ENCODE measurements at regions not wholly inside any gene's neighbourhood (a gene's known extent, or its start where the extent isn't known, plus 50 kb on each side); places are given as distances from the start of the nearest gene placed in this dataset.

DNA sequence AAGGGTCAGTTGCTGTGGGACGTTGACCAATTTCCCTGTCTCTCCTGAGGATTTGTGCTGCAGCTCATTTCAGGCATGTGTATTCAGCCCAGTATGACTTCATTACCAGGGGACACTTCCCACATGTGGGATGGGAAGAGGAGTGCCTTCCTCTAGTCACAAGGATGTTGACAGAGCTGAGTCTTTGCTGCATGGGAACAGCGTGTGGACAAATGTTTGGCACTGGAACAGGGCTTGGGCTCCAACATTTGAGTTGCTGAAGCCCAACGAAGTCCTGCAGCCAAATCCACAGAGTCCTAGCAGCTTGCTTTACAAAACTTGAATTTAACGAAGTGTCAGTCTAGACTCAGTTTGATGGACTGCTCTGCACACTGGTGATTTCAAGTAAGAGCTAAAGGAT is 283.2 kb downstream of the SH3GL2 start:
- Mint-ChIP-seq H3K4me3 (no peak overlapping the region), H3K9me3 (no peaks in the 10 kb centered on the region), H3K27me3 (ENCODE audit: low read depth) (no peaks in the 10 kb centered on the region), H3K36me3 (no peaks in the 10 kb centered on the region), H3K4me1 (no peaks in the 10 kb centered on the region), H3K27ac (no peak overlapping the region)
- ChIA-PET CTCF (interaction anchor here (1.6 kb wide), 1 partner anchor 24 kb away, joined by 3 read pairs; no protein-coding TSS in a partner anchor), POLR2A (no interaction called here)
- TF ChIP-seq RELA (CRISPR knock-in tag; IDR thresholded peaks at IDR 0.05; ENCODE audit: borderline replicate concordance) (no peak), TP53 (CRISPR knock-in tag; IDR thresholded peaks at IDR 0.05) (no peak), ETV6 (CRISPR knock-in tag; IDR thresholded peaks at IDR 0.05) (no peak), ZNF232 (CRISPR knock-in tag; IDR thresholded peaks at IDR 0.05) (no peak), NR2C2 (CRISPR knock-in tag; IDR thresholded peaks at IDR 0.05) (no peak), RORB (CRISPR knock-in tag; IDR thresholded peaks at IDR 0.05) (no peak), ATF1 (CRISPR knock-in tag; IDR thresholded peaks at IDR 0.05) (no peak), KAT7 (CRISPR knock-in tag; IDR thresholded peaks at IDR 0.05; ENCODE audit: borderline replicate concordance) (no peak), ZNF121 (CRISPR knock-in tag; IDR thresholded peaks at IDR 0.05) (no peak), ZNF396 (CRISPR knock-in tag; IDR thresholded peaks at IDR 0.05; ENCODE audit: borderline replicate concordance) (no peak), GABPB1 (CRISPR knock-in tag; IDR thresholded peaks at IDR 0.05) (no peak), JUN (CRISPR knock-in tag; IDR thresholded peaks at IDR 0.05) (no peak), CREM (CRISPR knock-in tag; IDR thresholded peaks at IDR 0.05) (no peak)
- TF ChIP-seq, protein P1, sequence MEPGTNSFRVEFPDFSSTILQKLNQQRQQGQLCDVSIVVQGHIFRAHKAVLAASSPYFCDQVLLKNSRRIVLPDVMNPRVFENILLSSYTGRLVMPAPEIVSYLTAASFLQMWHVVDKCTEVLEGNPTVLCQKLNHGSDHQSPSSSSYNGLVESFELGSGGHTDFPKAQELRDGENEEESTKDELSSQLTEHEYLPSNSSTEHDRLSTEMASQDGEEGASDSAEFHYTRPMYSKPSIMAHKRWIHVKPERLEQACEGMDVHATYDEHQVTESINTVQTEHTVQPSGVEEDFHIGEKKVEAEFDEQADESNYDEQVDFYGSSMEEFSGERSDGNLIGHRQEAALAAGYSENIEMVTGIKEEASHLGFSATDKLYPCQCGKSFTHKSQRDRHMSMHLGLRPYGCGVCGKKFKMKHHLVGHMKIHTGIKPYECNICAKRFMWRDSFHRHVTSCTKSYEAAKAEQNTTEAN (CRISPR knock-in tag; IDR thresholded peaks at IDR 0.05), result no peak
- TF ChIP-seq, protein P2, sequence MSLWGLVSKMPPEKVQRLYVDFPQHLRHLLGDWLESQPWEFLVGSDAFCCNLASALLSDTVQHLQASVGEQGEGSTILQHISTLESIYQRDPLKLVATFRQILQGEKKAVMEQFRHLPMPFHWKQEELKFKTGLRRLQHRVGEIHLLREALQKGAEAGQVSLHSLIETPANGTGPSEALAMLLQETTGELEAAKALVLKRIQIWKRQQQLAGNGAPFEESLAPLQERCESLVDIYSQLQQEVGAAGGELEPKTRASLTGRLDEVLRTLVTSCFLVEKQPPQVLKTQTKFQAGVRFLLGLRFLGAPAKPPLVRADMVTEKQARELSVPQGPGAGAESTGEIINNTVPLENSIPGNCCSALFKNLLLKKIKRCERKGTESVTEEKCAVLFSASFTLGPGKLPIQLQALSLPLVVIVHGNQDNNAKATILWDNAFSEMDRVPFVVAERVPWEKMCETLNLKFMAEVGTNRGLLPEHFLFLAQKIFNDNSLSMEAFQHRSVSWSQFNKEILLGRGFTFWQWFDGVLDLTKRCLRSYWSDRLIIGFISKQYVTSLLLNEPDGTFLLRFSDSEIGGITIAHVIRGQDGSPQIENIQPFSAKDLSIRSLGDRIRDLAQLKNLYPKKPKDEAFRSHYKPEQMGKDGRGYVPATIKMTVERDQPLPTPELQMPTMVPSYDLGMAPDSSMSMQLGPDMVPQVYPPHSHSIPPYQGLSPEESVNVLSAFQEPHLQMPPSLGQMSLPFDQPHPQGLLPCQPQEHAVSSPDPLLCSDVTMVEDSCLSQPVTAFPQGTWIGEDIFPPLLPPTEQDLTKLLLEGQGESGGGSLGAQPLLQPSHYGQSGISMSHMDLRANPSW (CRISPR knock-in tag; conservative IDR thresholded peaks at IDR 0.05; ENCODE audit: low read depth), result no peak
- TF ChIP-seq, protein P3, sequence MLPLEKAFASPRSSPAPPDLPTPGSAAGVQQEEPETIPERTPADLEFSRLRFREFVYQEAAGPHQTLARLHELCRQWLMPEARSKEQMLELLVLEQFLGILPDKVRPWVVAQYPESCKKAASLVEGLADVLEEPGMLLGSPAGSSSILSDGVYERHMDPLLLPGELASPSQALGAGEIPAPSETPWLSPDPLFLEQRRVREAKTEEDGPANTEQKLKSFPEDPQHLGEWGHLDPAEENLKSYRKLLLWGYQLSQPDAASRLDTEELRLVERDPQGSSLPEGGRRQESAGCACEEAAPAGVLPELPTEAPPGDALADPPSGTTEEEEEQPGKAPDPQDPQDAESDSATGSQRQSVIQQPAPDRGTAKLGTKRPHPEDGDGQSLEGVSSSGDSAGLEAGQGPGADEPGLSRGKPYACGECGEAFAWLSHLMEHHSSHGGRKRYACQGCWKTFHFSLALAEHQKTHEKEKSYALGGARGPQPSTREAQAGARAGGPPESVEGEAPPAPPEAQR (CRISPR knock-in tag; IDR thresholded peaks at IDR 0.05), result no peak
- TF ChIP-seq, protein P4, sequence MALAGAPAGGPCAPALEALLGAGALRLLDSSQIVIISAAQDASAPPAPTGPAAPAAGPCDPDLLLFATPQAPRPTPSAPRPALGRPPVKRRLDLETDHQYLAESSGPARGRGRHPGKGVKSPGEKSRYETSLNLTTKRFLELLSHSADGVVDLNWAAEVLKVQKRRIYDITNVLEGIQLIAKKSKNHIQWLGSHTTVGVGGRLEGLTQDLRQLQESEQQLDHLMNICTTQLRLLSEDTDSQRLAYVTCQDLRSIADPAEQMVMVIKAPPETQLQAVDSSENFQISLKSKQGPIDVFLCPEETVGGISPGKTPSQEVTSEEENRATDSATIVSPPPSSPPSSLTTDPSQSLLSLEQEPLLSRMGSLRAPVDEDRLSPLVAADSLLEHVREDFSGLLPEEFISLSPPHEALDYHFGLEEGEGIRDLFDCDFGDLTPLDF (CRISPR knock-in tag; IDR thresholded peaks at IDR 0.05), result no peak
- TF ChIP-seq, protein P5, sequence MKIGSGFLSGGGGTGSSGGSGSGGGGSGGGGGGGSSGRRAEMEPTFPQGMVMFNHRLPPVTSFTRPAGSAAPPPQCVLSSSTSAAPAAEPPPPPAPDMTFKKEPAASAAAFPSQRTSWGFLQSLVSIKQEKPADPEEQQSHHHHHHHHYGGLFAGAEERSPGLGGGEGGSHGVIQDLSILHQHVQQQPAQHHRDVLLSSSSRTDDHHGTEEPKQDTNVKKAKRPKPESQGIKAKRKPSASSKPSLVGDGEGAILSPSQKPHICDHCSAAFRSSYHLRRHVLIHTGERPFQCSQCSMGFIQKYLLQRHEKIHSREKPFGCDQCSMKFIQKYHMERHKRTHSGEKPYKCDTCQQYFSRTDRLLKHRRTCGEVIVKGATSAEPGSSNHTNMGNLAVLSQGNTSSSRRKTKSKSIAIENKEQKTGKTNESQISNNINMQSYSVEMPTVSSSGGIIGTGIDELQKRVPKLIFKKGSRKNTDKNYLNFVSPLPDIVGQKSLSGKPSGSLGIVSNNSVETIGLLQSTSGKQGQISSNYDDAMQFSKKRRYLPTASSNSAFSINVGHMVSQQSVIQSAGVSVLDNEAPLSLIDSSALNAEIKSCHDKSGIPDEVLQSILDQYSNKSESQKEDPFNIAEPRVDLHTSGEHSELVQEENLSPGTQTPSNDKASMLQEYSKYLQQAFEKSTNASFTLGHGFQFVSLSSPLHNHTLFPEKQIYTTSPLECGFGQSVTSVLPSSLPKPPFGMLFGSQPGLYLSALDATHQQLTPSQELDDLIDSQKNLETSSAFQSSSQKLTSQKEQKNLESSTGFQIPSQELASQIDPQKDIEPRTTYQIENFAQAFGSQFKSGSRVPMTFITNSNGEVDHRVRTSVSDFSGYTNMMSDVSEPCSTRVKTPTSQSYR (CRISPR knock-in tag; IDR thresholded peaks at IDR 0.05), result no peak
- no peak for ATAC-seq
- DNase-seq (ENCODE audit: low spot score), result no peak

DNA sequence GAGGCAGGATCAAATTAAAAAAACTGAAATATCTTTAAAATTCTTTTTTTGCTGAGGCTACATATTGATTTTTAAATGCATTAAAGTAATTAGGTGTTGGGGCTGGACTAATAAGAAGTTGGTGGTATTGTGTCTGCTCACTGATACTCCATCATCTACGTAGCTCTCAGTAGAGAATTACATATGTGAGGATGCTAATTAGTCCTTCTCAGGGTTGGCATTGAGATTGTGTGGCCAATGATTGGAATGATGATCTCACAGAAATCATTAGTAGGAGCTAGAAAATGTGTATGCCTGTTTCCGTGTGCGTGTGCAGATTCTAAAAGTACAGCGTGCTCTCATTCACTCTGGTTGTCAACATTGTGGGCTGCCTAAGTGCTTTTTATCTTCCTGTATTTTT is 283.8 kb downstream of the SH3GL2 start:
- ATAC-seq (no peak), DNase-seq (ENCODE audit: low spot score) (no peak)
- Mint-ChIP-seq H3K27me3 (ENCODE audit: low read depth) (no peaks in the 10 kb centered on the region), H3K36me3 (no peaks in the 10 kb centered on the region), H3K9me3 (no peaks in the 10 kb centered on the region), H3K4me1 (no peaks in the 10 kb centered on the region), H3K4me3 (no peak overlapping the region), H3K27ac (no peak overlapping the region)
- CTCF ChIA-PET, result interaction anchor here (1.6 kb wide), 1 partner anchor 25 kb away, joined by 3 read pairs; no protein-coding TSS in a partner anchor
- POLR2A ChIA-PET, result no interaction called here
- TF ChIP-seq, protein P6, sequence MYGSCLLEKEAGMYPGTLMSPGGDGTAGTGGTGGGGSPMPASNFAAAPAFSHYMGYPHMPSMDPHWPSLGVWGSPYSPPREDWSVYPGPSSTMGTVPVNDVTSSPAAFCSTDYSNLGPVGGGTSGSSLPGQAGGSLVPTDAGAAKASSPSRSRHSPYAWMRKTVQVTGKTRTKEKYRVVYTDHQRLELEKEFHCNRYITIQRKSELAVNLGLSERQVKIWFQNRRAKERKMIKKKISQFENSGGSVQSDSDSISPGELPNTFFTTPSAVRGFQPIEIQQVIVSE (CRISPR knock-in tag; IDR thresholded peaks at IDR 0.05; ENCODE audit: borderline replicate concordance), result no peak
- TF ChIP-seq, protein P7, sequence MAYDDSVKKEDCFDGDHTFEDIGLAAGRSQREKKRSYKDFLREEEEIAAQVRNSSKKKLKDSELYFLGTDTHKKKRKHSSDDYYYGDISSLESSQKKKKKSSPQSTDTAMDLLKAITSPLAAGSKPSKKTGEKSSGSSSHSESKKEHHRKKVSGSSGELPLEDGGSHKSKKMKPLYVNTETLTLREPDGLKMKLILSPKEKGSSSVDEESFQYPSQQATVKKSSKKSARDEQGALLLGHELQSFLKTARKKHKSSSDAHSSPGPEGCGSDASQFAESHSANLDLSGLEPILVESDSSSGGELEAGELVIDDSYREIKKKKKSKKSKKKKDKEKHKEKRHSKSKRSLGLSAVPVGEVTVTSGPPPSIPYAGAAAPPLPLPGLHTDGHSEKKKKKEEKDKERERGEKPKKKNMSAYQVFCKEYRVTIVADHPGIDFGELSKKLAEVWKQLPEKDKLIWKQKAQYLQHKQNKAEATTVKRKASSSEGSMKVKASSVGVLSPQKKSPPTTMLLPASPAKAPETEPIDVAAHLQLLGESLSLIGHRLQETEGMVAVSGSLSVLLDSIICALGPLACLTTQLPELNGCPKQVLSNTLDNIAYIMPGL (CRISPR knock-in tag; IDR thresholded peaks at IDR 0.05), result no peak
- no peak for TF ChIP-seq ZNF416 (CRISPR knock-in tag; IDR thresholded peaks at IDR 0.05)
- TF ChIP-seq, protein P2 (CRISPR knock-in tag; conservative IDR thresholded peaks at IDR 0.05; ENCODE audit: low read depth), result no peak

All from WTC11 (cell line).